LNCaP clone FGC (cell line): ENCODE measurements at regions not wholly inside any gene's neighbourhood (a gene's known extent, or its start where the extent isn't known, plus 50 kb on each side); places are given as distances from the start of the nearest gene placed in this dataset.
"Not testable (repeated sequence)": the region's sequence is repeated elsewhere in the genome, so short reads cannot be mapped to it uniquely, and the experiment has no call there.

Experiments used
- DNase-seq: peaks from one replicate; pipeline ENCODE4 v3.0.0-alpha.2; 2011; ENCODE audit warnings: low read depth
- H3K4me3 ChIP-seq: 2 replicates; pipeline ENCODE4 v1.5.1; 2011; ENCODE audit warnings: mild to moderate bottlenecking, low read depth, low read length, control low read depth
- TF ChIP-seq, protein P1 (sequence below): IDR thresholded peaks from 2 replicates; pipeline ENCODE4 v1.5.1; 2012; ENCODE audit warnings: mild to moderate bottlenecking; ENCODE audit not compliant: control insufficient read depth, insufficient read depth; ENCODE audit errors: extremely low read depth

DNA sequence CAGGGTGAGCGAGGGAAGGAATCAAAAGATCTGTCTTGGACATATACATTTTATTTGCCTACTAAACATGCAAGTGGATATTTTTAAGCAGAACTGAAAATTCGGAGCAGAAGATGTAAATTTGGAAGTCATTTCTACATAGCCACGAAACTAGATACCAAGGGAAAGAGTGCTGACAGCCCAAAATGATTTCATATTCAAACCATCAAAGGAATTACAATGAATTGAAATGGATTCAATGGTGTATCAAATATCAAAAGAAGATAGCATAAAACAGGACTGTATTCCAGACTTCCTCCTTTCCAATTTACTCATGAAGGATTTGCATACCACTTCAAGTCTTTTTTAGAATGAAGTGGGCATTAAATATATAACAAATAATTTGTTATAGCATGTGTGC, 313.5 kb upstream of the KITLG start:
- H3K4me3 ChIP-seq: no peak overlapping the region
- DNase-seq: no peak
- TF ChIP-seq, protein P1, sequence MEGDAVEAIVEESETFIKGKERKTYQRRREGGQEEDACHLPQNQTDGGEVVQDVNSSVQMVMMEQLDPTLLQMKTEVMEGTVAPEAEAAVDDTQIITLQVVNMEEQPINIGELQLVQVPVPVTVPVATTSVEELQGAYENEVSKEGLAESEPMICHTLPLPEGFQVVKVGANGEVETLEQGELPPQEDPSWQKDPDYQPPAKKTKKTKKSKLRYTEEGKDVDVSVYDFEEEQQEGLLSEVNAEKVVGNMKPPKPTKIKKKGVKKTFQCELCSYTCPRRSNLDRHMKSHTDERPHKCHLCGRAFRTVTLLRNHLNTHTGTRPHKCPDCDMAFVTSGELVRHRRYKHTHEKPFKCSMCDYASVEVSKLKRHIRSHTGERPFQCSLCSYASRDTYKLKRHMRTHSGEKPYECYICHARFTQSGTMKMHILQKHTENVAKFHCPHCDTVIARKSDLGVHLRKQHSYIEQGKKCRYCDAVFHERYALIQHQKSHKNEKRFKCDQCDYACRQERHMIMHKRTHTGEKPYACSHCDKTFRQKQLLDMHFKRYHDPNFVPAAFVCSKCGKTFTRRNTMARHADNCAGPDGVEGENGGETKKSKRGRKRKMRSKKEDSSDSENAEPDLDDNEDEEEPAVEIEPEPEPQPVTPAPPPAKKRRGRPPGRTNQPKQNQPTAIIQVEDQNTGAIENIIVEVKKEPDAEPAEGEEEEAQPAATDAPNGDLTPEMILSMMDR: no peak

DNA sequence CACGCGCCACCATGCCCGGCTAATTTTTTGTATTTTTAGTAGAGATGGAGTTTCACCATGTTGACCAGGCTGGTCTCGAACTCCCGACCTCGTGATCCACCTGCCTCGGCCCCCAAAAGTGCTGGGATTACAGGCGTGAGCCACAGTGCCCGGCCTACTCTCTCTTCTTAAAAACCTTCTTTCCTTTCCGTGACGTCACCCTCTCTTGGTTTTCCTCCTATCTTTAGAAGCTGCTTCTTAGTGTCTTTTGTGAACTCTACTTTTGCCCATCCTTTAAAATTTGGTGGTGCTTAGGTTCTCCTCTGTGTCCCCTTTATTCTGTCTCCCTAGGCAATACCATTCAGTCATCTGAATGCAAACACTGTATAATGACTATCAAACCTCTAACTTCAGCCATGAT, 311.2 kb upstream of the KITLG start:
- H3K4me3 ChIP-seq, DNase-seq: not testable (repeated sequence)

DNA sequence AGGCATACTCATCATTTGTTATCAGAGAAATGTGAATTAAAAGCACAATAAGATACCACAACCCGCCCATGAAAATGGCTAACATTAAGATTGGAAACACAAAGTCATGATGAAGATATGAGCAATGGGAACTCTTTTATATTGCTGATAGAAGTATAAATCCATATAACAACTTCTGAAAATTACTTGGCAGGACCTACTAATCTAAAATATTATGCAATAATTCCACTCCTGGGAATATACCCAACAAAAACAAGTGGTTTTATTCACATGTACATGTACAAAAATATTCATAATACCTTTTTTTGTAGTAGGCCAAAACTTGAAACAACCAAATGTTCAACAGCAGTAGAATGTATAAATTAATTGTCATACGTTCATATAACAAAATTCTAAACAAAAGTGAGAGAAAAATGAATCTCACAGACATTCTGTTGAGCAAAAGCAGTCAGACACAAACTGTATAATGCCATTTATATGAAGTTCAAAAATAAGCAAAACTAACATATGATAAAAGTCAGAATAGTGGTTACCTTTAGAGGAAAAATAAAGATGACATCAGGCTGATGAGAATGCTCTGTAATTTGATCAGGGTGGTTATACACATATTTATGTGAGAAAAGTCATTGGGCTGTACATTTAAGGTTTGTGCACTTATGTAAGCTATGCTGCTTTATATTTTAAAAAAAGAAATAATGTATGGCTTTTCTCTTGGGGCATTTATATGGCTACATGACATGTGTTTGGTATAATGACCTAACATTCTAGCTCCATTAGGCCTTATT, 309.2 kb upstream of the KITLG start:
- H3K4me3 ChIP-seq: no peak overlapping the region
- no peak for DNase-seq
- TF ChIP-seq, protein P1: no peak

DNA sequence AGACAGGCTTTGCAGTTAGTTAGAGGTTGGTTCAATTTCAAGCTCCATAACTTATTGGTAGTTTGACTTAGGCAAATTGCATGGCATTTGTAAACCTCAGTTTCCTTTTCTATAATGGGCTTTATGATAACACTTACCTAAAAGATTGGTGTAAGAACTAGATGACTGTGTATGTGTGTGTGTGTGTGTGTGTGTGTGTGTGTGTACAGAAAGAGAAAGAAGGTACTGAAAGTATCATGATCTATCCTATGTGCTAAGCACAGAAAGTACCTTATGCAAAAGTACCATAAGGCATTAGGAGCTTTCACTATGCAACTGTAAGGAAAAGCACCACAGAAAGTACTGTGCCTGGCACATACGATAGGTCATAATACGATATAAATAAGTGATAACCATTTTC, 304.3 kb upstream of the KITLG start:
- H3K4me3 ChIP-seq: no peak overlapping the region
- DNase-seq: no peak
- TF ChIP-seq, protein P1: no peak

DNA sequence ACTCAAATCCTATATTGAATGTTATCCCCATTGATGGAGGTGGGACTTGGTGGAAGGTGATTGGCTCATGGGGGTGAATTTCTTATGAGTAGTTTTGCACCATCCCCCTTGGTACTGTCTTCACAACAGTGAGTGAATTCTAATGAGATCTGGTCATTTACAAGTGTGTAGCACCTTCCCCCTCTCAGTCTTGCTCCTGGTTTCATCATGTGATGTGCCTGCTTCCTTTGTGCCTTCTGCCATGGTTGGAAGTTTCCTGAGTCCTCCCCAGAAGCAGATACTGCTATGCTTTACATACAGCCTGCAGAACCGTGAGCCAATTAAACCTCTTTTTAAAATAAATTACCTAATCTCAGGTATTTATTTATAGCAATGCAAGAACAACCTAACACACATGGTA, 302.4 kb upstream of the KITLG start:
- no peak for DNase-seq
- TF ChIP-seq, protein P1: no peak
- H3K4me3 ChIP-seq: no peak overlapping the region

DNA sequence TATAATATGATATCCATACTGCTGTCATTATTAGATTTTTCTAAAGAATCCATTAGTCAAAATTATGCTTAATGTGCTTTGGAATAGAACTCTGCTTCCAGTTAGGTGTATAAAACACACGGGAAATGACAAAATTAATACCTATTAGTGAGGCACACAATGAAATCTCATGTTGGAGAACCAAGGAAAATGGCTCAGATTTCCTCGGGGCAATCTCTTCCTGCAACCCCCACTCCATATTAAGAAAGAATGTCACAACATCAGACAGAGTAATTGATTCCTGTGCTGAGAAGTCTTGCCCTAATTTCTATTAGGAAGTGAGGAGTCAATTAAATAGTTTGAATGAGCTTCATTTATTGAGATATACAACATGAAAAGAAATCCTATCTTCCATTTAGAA, 299.8 kb upstream of the KITLG start:
- TF ChIP-seq, protein P1: no peak
- no peak for DNase-seq
- H3K4me3 ChIP-seq: no peak overlapping the region

DNA sequence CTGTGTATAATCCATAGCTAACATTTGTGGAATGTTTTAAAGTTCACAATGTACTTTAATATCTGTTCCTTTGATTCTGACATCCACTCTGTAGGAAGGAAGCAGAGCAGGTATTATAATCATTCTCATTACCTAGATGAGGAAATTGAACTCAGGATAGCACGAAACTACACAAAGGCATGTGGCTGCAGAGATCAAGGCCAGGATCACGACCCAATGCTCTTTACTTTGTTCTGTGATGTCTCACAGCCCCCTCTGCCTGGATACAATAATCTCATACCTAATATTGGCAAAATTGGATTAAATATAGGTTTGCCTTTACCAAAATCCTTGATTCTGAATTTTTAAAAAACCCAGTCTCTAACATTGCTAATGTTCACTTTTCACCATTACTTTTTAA, 298.0 kb upstream of the KITLG start:
- H3K4me3 ChIP-seq: no peak overlapping the region
- TF ChIP-seq, protein P1: no peak
- no peak for DNase-seq
